HG03378 (cell line): ENCODE measurements at regions not wholly inside any gene's neighbourhood (a gene's known extent, or its start where the extent isn't known, plus 50 kb on each side); places are given as distances from the start of the nearest gene placed in this dataset.

Experiments
- ATAC-seq: cut with Tn5 transposase; IDR thresholded peaks from one replicate; pipeline ENCODE4 v1.9.1; 2021; ENCODE audit warnings: mild to moderate bottlenecking, moderate library complexity; ENCODE audit not compliant: unreplicated experiment

DNA sequence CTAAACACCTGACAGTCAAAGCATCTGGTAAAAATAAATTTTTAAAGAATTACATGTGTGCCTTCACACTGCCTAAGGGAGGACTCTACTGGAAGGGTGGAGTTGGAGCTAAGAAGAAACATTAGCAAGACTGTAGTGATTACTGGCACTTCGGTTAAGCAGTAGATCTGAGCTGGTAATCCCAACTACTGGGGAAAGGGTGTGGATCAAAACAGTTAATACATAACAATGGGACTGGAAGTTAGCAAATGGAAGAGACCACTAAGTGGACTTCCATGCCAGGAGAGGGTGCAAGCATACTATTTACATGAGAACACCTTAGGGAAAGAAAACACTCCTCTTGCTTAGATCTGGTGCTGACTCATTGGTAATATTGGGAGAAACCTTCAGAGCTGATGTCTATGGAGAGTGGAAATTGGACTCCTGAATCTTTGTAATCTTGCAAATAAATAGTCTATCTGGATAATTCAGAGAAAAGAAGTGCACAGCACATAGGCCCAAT, 519.6 kb upstream of the LINC00305 start:
- no peak for ATAC-seq

DNA sequence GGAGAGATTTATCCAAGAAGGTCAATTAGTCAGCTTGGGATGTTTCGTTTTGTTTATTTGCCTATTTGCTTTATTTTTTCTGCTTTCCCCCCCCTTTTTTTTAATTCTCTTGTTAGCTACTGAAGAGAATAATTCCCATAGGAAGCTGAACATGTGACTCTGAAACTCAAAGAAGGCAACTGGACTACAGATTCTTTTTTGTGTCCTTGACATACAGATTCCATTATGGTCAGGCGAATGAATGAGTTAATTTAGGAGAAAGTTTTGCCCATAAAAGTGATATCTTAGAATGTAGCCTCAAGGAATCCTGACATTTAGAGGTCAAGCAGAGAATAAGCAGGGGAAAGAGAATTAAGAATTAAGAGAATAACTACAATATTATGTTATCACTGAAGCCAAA, 514.2 kb upstream of the LINC00305 start:
- no peak for ATAC-seq

DNA sequence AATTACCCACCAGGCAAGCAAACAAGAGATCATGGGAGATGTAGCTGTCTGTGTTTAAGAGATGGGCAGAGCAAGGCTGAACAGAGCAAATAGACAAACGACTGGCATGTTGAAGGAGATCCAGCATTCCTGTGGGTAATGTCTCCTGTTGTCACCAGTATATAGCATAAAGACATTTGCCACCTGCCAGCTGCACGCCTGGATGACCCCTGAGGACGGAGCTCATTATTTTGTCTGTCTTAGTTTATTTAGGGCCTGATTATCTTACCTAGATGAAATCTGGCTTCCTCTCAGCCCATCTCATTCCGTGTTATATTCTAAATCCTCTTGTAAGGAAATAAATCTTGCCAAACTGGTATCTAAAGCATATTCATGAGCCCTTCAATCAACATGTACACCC, 510.3 kb upstream of the LINC00305 start:
- ATAC-seq: no peak

DNA sequence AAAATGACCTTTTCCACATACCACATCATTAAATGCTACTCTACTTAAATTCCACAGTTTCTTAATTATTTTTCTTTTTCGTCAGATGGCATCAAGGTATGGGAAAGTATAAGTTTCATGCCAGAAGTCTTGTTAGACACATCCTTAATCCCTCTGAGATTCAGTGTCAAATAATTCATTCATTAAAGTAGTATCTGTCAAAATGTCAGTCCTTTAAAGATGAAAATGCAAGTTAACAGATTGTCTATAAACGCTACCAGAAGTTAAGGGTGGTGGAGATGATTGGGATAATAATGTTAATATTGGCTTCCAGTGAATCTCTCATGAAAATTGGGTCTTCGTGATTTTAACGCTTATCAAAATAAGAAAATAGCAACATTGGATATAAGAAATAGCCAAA, 504.2 kb upstream of the LINC00305 start:
- no peak for ATAC-seq

DNA sequence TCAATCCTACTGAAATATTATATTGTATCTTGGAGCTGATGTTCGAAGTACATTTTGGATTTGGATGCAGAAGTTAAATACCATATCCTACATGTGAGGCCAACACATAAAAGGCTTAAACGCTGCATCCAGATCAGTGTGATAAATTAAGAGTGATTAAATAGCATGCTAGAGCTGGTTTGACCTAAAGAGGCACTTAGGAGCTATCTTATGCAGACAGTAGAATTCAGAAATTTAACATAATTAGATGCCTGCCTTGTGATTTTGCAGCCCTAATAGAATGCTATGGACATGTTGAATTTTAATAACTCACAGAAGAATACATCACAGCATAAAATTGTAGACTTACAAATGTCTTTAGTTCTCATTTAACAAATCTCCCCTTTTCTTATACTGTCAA, 501.2 kb upstream of the LINC00305 start:
- no peak for ATAC-seq

DNA sequence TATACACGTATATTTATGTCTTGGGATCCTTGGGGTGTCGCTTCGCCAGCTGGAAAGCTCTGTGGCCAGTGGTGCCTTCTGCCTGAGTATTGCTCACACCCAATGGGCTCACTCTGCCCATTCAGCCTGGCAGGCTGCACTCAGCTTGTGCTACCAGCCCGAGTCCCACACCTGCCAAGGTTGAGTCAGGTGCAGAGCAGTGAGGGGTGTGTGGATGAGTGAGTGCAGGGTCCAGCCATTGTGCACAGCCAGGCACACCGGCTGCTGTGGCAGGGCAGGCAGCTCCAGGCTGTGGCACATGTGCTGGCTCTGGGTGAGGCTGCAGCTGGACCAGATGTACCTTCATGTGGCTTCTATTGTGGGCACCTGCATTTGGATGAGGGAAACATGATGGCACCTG, 496.9 kb upstream of the LINC00305 start:
- ATAC-seq: no peak

DNA sequence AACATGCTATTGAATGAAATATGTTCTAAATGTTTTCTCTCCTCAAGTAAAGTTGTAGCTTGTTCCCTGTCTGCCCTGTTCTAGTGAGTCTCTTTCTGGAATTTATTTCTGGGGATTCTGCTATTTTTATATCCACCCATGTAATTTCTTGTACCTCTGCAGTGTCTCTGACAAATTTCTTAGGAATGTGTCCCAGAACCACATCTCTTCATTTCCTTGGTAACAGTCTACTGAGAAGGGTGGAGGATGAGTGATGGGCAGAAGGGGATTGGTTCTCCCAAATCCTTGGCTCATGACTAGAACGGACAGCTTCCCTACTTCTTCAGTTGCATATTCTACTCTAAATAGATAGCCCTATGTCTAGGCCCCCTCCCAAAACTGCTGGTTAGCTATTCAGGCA, 490.6 kb upstream of the LINC00305 start:
- no peak for ATAC-seq

DNA sequence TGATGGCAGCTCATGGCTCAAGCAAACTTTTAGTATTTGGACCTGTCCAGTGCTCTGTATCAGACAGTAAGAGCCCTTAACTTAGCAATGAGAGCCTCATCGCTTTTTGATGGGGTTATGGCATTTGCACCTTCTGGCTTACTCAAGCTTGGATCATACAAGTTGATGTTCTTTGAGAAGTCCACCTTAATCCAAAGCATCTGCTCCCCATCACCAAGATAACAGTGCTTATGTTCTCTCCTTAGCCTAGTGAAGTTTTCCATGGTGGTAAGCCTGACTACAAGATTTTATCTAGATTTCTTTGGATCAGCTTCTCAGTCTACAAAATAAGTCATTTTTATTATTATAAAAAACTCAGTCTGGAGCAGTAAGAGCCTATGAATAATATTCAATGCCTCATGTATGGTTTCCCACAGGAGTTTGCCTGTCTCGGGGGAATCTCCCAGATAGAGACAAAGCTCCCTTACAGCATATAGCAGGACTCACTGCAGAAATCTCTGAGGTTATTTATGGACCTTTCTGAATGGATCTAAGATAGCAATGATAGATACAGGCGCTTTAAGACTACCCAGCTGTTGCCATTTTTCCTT, 472.2 kb upstream of the LINC00305 start:
- no peak for ATAC-seq

DNA sequence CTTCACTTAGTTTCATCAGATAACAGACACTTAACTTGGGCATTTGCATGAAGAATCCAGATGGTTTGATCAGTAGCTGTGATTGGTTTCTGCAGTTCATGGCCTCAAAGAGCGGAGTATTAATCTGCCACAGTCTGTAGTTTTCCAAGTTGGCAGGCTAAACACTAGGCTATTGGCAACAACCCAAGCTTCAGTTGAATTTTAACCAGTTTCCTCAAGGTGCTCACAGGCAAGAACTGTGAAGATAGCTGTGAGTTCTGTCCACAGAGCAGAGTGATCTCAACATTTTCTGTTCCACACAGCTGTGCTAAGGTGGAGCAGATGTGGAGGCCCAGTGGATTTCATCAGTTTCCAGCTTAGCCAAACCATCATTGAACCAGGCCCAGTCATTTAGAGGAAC, 469.5 kb upstream of the LINC00305 start:
- ATAC-seq: no peak

DNA sequence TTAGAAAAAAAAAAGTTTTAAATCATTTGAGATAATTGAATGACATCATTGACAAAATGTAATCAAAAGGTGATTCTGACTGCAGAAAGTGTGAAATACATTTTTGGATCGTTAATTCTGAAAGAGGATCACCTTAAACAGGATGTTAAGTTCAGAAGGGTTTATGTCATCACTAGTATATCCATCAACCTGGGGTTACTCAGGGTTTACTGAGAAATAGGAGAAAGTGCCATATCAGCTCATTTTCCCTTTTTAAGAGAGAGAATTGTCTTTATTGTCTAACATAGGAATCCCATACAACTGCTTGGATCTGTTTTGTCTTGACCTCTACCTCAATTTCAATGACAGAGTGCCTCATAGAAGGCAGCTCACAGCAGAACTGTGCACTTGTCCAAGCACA, 466.1 kb upstream of the LINC00305 start:
- ATAC-seq: no peak

DNA sequence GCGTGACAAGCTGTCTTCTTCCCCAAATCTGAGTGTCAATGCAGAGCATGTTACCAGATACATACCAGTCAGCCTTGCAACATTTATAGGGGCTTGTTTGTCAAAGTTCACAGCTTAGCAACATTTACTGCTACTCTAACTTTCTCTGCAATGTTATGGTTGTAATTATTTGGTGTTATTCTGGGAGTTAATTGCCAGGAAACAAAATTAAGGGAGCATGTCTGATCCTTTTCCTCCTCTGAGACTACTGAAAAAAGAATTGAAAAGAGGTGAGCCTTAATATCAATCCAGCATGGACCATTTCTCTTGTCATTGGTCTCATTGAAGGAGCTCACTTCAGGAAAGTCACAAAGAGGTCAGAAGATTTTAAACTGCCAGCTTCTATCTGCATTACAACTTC, 465.6 kb upstream of the LINC00305 start:
- ATAC-seq: no peak

DNA sequence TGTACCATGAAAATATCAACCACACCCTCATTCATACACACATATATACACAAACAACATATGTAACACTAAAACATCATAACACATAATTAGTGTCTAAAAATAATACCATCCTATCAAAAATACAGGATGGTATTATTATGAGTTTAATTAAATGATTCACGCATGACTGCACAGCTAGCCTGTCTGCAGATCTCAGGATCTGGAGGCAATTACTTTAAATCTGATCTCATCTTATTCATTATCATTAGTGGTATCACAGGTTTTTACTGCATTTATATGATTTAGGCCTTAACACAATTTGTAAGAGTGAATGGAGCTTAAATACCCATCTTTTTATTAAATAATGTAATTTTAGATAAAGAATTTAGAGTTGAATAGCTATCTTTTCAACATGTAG, 443.4 kb upstream of the LINC00305 start:
- ATAC-seq: no peak

DNA sequence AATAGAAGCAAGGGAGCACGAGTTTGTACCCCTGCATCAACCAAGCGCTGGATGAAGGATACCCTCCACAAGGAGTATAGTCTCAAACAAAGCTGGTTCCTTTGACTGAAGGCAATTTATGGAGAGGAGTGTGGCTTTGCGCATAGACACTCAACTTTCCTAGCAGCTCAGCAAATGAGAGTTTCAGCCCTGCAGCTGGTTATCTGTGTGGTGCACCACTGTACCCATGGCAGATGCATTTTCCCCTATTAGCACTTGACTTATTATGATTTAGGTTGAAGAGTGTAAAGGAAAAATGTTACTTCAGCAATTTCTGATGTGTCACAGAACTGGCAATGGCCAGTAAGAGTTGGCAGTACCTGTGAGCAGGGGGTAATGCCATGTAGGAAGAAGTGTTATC, 440.1 kb upstream of the LINC00305 start:
- ATAC-seq: no peak

DNA sequence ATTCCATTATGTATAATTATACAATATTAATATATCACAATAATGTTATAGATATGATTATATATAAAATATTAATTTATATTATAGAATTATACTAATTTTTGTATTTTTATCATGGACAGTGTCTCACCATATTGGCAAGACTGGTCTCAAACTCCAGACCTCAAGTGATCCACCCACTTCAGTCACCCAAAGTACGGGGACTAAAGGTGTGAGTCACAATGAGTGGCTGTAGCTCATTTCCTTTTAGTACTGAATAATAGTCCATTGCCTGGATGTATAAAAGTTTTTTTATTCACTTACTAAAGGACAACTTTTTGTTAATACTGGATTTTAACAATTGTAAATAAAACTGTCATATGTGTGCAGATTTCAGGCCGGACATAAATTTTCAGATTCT, 417.6 kb upstream of the LINC00305 start:
- no peak for ATAC-seq

DNA sequence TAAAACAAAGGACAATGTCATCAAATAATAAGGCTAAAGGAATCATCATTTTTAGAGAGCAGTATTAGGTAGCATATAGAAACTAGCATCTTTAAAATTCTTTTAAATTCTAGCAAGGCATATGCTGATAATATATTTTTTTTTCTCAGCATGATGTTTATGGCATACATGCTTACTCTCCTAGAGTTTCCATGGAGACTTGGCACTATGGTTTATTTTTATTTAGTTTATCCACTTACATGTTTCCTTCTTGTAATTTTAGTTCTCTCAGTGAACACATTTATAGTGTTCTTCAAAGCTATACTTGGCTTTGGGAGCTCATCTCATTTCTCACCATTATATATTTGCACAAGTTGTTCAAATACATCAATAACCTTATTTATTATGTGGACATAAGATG, 413.8 kb upstream of the LINC00305 start:
- no peak for ATAC-seq

DNA sequence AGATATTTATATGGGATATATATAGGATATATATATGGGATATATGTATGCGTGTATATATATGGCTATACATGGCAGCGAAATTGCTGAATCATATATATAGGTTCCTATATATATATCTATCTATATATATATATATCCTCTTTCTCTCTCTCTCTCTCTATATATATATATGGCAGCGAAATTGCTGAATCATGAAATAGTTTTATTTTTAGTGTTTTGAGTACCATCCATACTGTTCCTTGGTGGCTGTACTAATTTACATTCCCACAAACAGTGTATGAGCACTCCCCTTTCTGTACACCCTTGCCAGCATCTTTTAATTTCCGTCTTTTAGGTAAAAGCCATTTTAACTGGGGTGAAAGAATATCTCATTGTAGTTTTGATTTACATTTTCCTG, 397.6 kb upstream of the LINC00305 start:
- no peak for ATAC-seq

DNA sequence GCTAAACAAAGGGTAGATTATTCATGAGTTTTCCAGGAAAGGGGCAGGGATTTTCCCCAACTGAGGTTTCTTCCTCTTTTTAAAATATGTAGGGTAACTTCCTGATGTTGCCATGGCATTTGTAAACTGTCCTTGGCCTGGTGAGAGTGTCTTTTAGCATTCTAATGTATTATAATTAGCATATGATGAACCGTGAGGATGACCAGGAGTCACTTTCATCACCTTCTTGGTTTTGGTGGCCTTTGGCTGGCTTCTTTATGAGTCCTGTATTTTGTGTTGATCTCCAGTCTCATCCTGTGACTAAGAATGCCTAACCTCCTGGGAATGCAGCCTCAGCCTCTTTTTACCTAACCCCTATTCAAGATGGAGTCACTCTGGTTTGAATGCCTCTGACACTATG, 391.0 kb upstream of the LINC00305 start:
- ATAC-seq: no peak

DNA sequence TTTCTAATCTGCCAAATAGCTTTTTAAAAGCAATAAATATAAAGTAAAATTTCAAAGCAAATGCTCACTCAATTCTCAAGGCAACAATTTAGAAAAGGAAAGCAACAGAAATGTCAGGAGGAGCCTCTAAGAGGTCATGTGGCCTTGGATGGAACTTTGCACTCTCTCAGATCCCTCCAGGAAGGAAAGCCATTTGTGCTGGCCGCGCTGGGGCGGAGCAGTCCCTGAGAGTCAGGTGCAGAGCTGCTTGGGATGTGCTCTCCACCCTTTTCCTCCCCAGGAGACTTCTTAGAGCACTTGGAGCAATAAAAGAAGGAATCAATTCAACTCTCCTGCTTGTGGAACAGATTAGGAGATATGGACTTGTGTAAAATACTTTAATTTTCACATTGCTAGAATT, 379.8 kb upstream of the LINC00305 start:
- ATAC-seq: no peak

DNA sequence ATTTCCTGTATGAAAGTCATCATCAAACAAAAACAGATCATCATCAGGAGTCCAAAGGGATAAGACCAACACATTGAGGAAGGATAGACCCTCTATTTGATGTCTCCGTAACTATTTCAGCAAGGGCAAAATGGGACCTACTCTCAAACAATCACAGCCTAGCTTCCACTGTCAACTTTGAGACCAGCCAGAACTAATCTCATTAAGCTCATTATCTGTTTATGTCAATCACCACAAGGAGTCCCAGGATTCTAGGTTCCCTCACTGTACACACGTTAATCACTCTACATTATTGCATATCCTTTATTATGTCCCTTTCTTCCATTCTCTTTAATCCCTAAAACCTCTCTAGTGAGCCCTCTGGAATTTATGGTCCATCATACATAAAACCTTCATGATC, 370.3 kb upstream of the LINC00305 start:
- no peak for ATAC-seq

DNA sequence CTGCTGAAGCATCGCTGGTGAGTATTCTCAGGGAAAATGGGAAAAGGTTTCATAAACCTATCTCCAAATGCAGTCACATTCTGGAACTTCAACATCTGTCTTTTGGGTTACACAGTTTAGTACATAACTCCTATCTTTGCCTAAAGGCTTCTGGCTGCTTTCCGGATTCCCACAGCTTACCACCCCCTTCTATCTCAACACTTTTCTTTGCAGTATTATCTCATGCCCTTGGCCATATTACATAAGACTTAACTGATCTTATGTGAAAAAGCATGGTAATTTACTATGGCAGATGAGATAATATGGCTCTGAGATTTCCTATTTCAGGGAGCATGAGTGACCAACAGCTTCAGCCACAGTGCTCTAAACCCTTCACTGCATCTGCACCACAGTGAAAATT, 369.3 kb upstream of the LINC00305 start:
- no peak for ATAC-seq

DNA sequence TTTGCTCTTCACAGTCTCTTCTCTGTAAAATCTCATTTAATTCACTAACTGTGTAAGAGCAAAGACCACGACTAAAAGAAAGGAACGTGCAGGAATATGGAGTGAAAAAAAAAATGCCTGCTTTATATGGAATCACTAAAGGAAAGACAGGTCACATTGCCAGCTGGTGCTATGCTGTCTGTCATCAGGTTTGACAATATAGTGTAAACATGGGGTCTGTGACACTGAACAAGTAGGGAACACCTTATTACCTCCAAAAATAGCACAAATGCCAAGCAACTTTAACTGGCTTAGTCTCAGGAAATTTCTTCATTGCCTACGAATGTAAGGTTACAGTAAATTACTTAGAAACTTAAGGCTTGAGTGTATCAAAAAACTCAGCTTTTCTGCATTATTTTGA, 364.5 kb upstream of the LINC00305 start:
- no peak for ATAC-seq

DNA sequence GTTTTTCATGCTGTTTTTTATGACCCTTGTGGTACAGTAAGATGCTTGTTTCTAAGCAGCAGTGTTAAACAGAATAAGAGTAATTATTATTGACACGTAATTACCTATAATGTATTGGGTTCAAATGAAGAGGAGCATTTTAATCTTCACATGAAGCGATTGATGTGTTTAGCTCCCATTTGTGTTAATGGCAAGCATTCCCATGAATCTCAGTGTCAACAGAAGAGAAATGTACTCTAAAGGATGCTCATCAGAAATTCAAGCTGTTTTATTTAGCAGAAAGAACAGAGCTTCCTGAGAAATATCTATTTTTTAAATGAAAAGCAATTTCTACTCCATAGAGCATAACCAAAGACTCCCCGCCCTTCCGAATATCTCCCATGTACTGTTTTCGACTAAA, 341.3 kb upstream of the LINC00305 start:
- no peak for ATAC-seq

DNA sequence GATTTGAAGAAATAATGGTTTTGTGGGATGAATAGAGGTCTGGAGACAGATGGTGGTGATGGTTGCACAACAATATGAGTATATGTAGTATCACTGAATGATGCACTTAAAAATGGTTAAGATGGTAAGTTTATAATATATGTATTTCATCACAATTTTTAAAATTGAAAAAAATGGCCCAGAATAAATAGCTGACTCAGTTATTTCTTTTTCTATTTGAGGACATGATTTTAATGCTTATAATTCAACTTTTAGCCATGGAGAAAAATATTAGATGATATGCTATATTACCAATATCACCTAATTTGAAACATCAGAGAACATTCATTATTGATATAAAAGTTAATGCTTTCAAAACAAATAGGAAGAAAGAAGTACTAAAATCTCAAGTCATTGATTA, 339.8 kb upstream of the LINC00305 start:
- no peak for ATAC-seq

DNA sequence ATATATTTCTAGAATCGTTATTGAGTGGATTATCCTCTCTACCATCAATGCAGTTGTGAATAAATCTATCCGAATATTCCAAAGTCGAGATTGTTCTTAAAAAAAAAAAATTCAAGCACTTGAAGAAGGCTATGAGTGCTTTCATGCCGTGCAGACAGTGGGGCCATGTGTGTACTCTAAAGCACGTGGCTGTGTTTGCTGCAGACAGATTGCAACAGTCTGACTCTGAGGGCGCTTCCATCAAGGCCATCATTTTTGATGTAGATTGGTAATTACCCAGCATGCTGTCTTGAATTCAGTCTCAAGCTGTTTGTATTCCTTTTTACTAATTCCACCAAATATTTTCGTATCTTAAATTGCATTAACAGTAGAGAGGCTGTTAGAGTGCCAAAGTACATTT, 325.9 kb upstream of the LINC00305 start:
- no peak for ATAC-seq
